ENCODE measurements at regions not wholly inside any gene's neighbourhood (a gene's known extent, or its start where the extent isn't known, plus 50 kb on each side); places are given as distances from the start of the nearest gene placed in this dataset.

DNA sequence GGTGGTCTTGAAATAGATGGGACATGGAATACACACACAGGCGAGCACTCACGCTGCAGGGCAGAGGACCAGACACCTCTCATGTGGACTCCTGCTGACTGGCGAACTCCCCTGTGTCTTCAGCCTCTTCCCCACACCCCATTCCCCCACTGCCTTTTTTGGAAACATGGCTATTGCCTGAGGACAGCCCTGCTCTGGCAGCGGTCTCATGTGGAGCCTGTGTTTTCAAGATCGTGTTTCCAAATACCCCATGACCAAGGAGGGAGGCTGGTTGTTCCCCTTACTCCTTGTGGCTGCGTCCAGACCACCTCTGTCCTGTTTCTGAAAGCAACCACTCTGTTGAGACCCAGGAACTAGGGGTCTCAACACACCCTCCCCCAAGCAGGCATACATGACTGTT is 119.4 kb downstream of the C1orf94 start:
- intact Hi-C loops (cut with DNase I), result no loop called here
- H3K27me3 ChIP-seq, result no peaks in the 10 kb centered on the region
- no peaks in the 10 kb centered on the region for H3K4me1 ChIP-seq
- no peaks in the 10 kb centered on the region for H3K36me3 ChIP-seq
- H3K27ac ChIP-seq, result no peak overlapping the region
- H3K9me3 ChIP-seq, result no peaks in the 10 kb centered on the region
- no peak overlapping the region for H3K4me3 ChIP-seq
- no peak for TF ChIP-seq CTCF (IDR thresholded peaks at IDR 0.05)
- no peak for DNase-seq
- H3K9ac ChIP-seq (ENCODE audit: low read depth in 2 of 2, low read length in 2 of 2), result no peak overlapping the region

GRCh38 chr1:34302798-34303197 is 126.1 kb downstream of the C1orf94 start:
- intact Hi-C loops (cut with DNase I), result no loop called here
- TF ChIP-seq CTCF (IDR thresholded peaks at IDR 0.05), result no peak
- DNase-seq, result no peak
- no peaks in the 10 kb centered on the region for H3K9me3 ChIP-seq
- H3K36me3 ChIP-seq, result no peaks in the 10 kb centered on the region
- H3K4me1 ChIP-seq, result no peaks in the 10 kb centered on the region
- no peak overlapping the region for H3K27ac ChIP-seq
- H3K4me3 ChIP-seq, result no peak overlapping the region
- no peaks in the 10 kb centered on the region for H3K27me3 ChIP-seq
- H3K9ac ChIP-seq (ENCODE audit: low read depth in 2 of 2, low read length in 2 of 2), result no peak overlapping the region

DNA sequence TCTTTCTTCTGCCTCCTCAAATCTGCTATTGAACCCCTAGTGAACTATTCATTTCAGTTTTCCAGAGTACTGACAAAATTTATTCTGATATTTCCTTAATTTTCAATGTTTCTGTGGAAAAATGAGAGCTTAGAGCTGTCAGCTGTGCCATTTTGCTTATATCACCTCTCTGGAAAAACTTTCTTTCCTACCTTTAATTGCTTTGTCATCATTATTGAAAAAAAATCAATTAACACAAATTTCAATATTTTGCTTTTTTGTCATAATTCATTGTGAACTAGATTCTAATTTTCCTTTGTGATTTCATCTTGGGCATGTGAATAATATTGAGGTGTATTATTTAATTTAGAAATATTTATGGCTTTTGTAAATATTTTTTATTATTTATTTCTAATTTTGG is 126.5 kb downstream of the C1orf94 start:
- H3K27ac ChIP-seq, result no peak overlapping the region
- no peaks in the 10 kb centered on the region for H3K36me3 ChIP-seq
- no peak overlapping the region for H3K4me3 ChIP-seq
- no peak for DNase-seq
- H3K9ac ChIP-seq (ENCODE audit: low read depth in 2 of 2, low read length in 2 of 2), result no peak overlapping the region
- intact Hi-C loops (cut with DNase I), result no loop called here
- H3K9me3 ChIP-seq, result no peaks in the 10 kb centered on the region
- no peaks in the 10 kb centered on the region for H3K27me3 ChIP-seq
- TF ChIP-seq CTCF (IDR thresholded peaks at IDR 0.05), result no peak
- no peaks in the 10 kb centered on the region for H3K4me1 ChIP-seq

DNA sequence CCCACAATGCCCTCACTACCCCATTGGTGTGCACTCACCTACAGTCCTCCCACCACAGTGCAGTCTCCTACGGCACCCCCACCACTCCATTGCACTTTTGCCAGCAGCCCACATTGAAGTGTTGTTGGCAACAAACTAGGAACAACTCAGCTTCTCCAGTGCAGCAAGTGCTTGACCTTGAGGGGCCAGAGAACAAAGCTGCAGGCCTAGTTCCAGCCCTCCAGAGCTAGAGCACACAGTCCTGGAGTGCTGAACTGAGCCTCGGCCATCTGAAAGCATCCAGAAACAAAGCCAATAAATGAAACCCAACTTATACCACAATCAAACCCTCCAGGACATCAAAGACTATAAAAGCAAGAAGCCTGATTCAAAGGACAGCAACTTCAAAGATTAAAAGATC is 129.9 kb downstream of the C1orf94 start:
- H3K27me3 ChIP-seq, result no peaks in the 10 kb centered on the region
- TF ChIP-seq CTCF (IDR thresholded peaks at IDR 0.05), result no peak
- no peak for DNase-seq
- H3K4me3 ChIP-seq, result no peak overlapping the region
- no peak overlapping the region for H3K27ac ChIP-seq
- no peaks in the 10 kb centered on the region for H3K9me3 ChIP-seq
- intact Hi-C loops (cut with DNase I), result no loop called here
- H3K4me1 ChIP-seq, result no peaks in the 10 kb centered on the region
- no peaks in the 10 kb centered on the region for H3K36me3 ChIP-seq
- no peak overlapping the region for H3K9ac ChIP-seq (ENCODE audit: low read depth in 2 of 2, low read length in 2 of 2)

- no peaks in the 10 kb centered on the region for H3K36me3 ChIP-seq
- H3K4me1 ChIP-seq, result no peaks in the 10 kb centered on the region
- no peak overlapping the region for H3K4me3 ChIP-seq
- H3K9ac ChIP-seq (ENCODE audit: low read depth in 2 of 2, low read length in 2 of 2), result no peak overlapping the region
- H3K27ac ChIP-seq, result no peak overlapping the region
- no peak for DNase-seq
- H3K27me3 ChIP-seq, result no peaks in the 10 kb centered on the region
- intact Hi-C loops (cut with DNase I), result no loop called here
- TF ChIP-seq CTCF (IDR thresholded peaks at IDR 0.05), result no peak
- H3K9me3 ChIP-seq, result no peaks in the 10 kb centered on the region
Observed at GRCh38 chr1:34312359-34312758, 135.7 kb downstream of the C1orf94 start.

- intact Hi-C loops (cut with DNase I), result no loop called here
- TF ChIP-seq CTCF (IDR thresholded peaks at IDR 0.05), result no peak
- no peak overlapping the region for H3K9ac ChIP-seq (ENCODE audit: low read depth in 2 of 2, low read length in 2 of 2)
- no peaks in the 10 kb centered on the region for H3K36me3 ChIP-seq
- no peak for DNase-seq
- no peak overlapping the region for H3K27ac ChIP-seq
- no peak overlapping the region for H3K4me3 ChIP-seq
- H3K4me1 ChIP-seq, result no peaks in the 10 kb centered on the region
- no peaks in the 10 kb centered on the region for H3K27me3 ChIP-seq
- no peaks in the 10 kb centered on the region for H3K9me3 ChIP-seq
Observed at GRCh38 chr1:34315974-34316373, 139.3 kb downstream of the C1orf94 start.
